B cell (primary cell): ENCODE measurements at regions not wholly inside any gene's neighbourhood (a gene's known extent, or its start where the extent isn't known, plus 50 kb on each side); places are given as distances from the start of the nearest gene placed in this dataset.

Source experiments
- ATAC-seq: fragments of 200-7000 bp; cut with Tn5 transposase; one replicate; pipeline ENCODE4 v1.10.0; 2021; ENCODE audit warnings: low read depth, mild to moderate bottlenecking, moderate number of reproducible peaks, moderate library complexity
- CTCF ChIA-PET: fragments of 350-600 bp; sonication (Branson Sonifier 250); formaldehyde crosslinking; loops from one replicate; lab custom pipeline; 2021; ENCODE audit warnings: antibody characterized with exemption, inconsistent platforms; lab: Charles Lee
- POLR2A ChIA-PET: fragments of 350-600 bp; sonication (Branson Sonifier 250); formaldehyde crosslinking; loops from one replicate; lab custom pipeline; 2021; ENCODE audit warnings: antibody characterized with exemption; lab: Charles Lee
- DNase-seq: peaks from one replicate; pipeline ENCODE4 v3.0.0; 2013
- H2AFZ ChIP-seq: 2 replicates; pipeline ENCODE4 v1.6.1; 2012; ENCODE audit warnings: mild to moderate bottlenecking, low read depth, low read length; ENCODE audit not compliant: insufficient read depth, poor library complexity, severe bottlenecking
- H3K27ac ChIP-seq, 2 donors: 1 replicate in 1 of 2; 2 replicates in 1 of 2; pipeline ENCODE4 v1.5.1; 2012 to 2013; ENCODE audit warnings: low read length in 2 of 2, mild to moderate bottlenecking in 2 of 2, moderate library complexity in 1 of 2
- H3K27me3 ChIP-seq, 4 experiments: fragments of 200-600 bp in 1 of 4; sonication (generic) in 1 of 4; replicated peaks in 1 of 4; 1 replicate in 2 of 4; 2 replicates in 2 of 4; pipeline versions ENCODE4 v1.6.1 to v1.7.0; 2013 to 2016; ENCODE audit warnings: low read length in 3 of 4, mild to moderate bottlenecking in 2 of 4, mixed read lengths in 1 of 4, moderate library complexity in 1 of 4; ENCODE audit not compliant: insufficient read depth in 4 of 4, control insufficient read depth in 3 of 4; ENCODE audit errors: control extremely low read depth in 1 of 4
- H3K36me3 ChIP-seq, 2 experiments: replicated peaks in 1 of 2; 1 replicate in 1 of 2; 2 replicates in 1 of 2; pipeline versions ENCODE4 v1.6.1 to v1.7.1; 2013; ENCODE audit warnings: low read length in 1 of 2; ENCODE audit not compliant: insufficient read depth in 2 of 2, control insufficient read depth in 1 of 2; ENCODE audit errors: control extremely low read depth in 1 of 2, extremely low read depth in 1 of 2
- H3K4me1 ChIP-seq, 2 donors: fragments of 200-600 bp in 1 of 2; sonication (generic) in 1 of 2; 1 replicate in 1 of 2; 2 replicates in 1 of 2; pipeline versions ENCODE4 v1.5.1 to v1.6.1; 2013 to 2017; ENCODE audit warnings: low read length in 2 of 2; ENCODE audit not compliant: control insufficient read depth in 2 of 2, insufficient read depth in 2 of 2
- H3K4me2 ChIP-seq: replicated peaks from 2 replicates; pipeline ENCODE3; 2012; ENCODE audit warnings: mild to moderate bottlenecking, low read depth, low read length; ENCODE audit not compliant: poor library complexity, severe bottlenecking
- H3K4me3 ChIP-seq, 5 experiments: fragments of 200-600 bp in 1 of 5; sonication (generic) in 1 of 5; 1 replicate in 3 of 5; 2 replicates in 2 of 5; pipeline versions ENCODE4 v1.5.1 to v1.7.0; 2011 to 2016; ENCODE audit warnings: low read length in 4 of 5, mild to moderate bottlenecking in 4 of 5, low read depth in 2 of 5, control low read depth in 1 of 5, moderate library complexity in 1 of 5; ENCODE audit not compliant: insufficient read depth in 1 of 5; ENCODE audit errors: control extremely low read depth in 1 of 5, extremely low read depth in 1 of 5
- H3K79me2 ChIP-seq: fragments of 200-600 bp; sonication (generic); one replicate; pipeline ENCODE4 v1.6.0; 2016; ENCODE audit warnings: low read length; ENCODE audit not compliant: control insufficient read depth, insufficient read depth
- H3K9ac ChIP-seq: fragments of 200-600 bp; sonication (generic); 2 replicates; pipeline ENCODE4 v1.6.1; 2017; ENCODE audit warnings: mild to moderate bottlenecking, low read length, moderate library complexity
- H3K9me3 ChIP-seq, 3 donors: one replicate each; pipeline versions ENCODE4 v1.6.1 to v1.7.1; 2013; ENCODE audit warnings: low read length in 2 of 3; ENCODE audit not compliant: control insufficient read depth in 2 of 3, insufficient read depth in 1 of 3; ENCODE audit errors: control extremely low read depth in 1 of 3
- H4K20me1 ChIP-seq: 2 replicates; pipeline ENCODE4 v1.6.0; 2012; ENCODE audit warnings: mild to moderate bottlenecking, low read length; ENCODE audit not compliant: insufficient read depth, control insufficient read depth, poor library complexity, severe bottlenecking
- H3K27ac Mint-ChIP-seq: one replicate; pipeline ENCODE4 v1.8.0; 2021; ENCODE audit warnings: mixed read lengths
- H3K27me3 Mint-ChIP-seq: one replicate; pipeline ENCODE4 v1.8.0; 2021; ENCODE audit warnings: mixed read lengths
- H3K4me1 Mint-ChIP-seq: one replicate; pipeline ENCODE4 v1.8.0; 2021; ENCODE audit warnings: mixed read lengths
- H3K4me3 Mint-ChIP-seq: one replicate; pipeline ENCODE4 v1.8.0; 2021; ENCODE audit warnings: mixed read lengths
- H3K9me3 Mint-ChIP-seq: one replicate; pipeline ENCODE4 v1.8.0; 2022; ENCODE audit warnings: mixed read lengths; ENCODE audit not compliant: insufficient read depth
- CTCF ChIP-seq: fragments of 200-600 bp; IDR thresholded peaks from one replicate; pipeline ENCODE4 v1.8.0; 2022; ENCODE audit warnings: antibody characterized with exemption, mild to moderate bottlenecking
- EZH2 ChIP-seq: IDR thresholded peaks from 2 replicates; pipeline ENCODE4 v1.6.1; 2012; ENCODE audit warnings: borderline replicate concordance, low read depth, mild to moderate bottlenecking, moderate library complexity, low read length; ENCODE audit not compliant: insufficient read depth, poor library complexity, severe bottlenecking
- WGBS: methylation state at CpG from one replicate; pipeline ENCODE4 v1.1.5; 2013; ENCODE audit warnings: missing lambda C conversion rate; ENCODE audit not compliant: insufficient coverage; 5-methylcytosine and 5-hydroxymethylcytosine counted together
- intact Hi-C: fragments of 100-400 bp; cut with micrococcal nuclease; formaldehyde crosslinking; loops from one replicate; pipeline ENCODE4 v1.10.0; 2022

- WGBS = 79% methylated on average over 13 of the region's 13 CpGs
- H3K27ac Mint-ChIP-seq = no peak overlapping the region
Measured at GRCh38 chr17:79504181-79504605, 106.7 kb downstream of the RBFOX3 start.

More at GRCh38 chr17:79504181-79504605, 106.7 kb downstream of the RBFOX3 start:
- DNase-seq (no peak), ATAC-seq (no peak)
- H3K27me3 ChIP-seq = no peaks in the 10 kb centered on the region
- POLR2A ChIA-PET = no interaction called here
- CTCF ChIA-PET = no interaction called here
- Mint-ChIP-seq H3K27me3 (peaks cover 38% of the 10 kb centered on the region), H3K4me1 (no peaks in the 10 kb centered on the region), H3K4me3 (no peak overlapping the region), H3K9me3 (no peaks in the 10 kb centered on the region)
- H3K36me3 ChIP-seq = no peaks in the 10 kb centered on the region
- no peak overlapping the region for H3K27ac ChIP-seq
- no peaks in the 10 kb centered on the region for H3K4me1 ChIP-seq
- no peak overlapping the region for H3K9ac ChIP-seq
- H3K9me3 ChIP-seq = peaks cover 0 to 5% (median 0%) of the 10 kb centered on the region in 3 donors
- no peak for TF ChIP-seq EZH2
- TF ChIP-seq CTCF = no peak
- no peak overlapping the region for H2AFZ ChIP-seq
- no peak overlapping the region for H3K4me3 ChIP-seq
- H3K79me2 ChIP-seq = no peaks in the 10 kb centered on the region
- intact Hi-C loops = no loop called here
- no peaks in the 10 kb centered on the region for H4K20me1 ChIP-seq
- no peak overlapping the region for H3K4me2 ChIP-seq
